ENCODE measurements at regions not wholly inside any gene's neighbourhood (a gene's known extent, or its start where the extent isn't known, plus 50 kb on each side); places are given as distances from the start of the nearest gene placed in this dataset.

DNA sequence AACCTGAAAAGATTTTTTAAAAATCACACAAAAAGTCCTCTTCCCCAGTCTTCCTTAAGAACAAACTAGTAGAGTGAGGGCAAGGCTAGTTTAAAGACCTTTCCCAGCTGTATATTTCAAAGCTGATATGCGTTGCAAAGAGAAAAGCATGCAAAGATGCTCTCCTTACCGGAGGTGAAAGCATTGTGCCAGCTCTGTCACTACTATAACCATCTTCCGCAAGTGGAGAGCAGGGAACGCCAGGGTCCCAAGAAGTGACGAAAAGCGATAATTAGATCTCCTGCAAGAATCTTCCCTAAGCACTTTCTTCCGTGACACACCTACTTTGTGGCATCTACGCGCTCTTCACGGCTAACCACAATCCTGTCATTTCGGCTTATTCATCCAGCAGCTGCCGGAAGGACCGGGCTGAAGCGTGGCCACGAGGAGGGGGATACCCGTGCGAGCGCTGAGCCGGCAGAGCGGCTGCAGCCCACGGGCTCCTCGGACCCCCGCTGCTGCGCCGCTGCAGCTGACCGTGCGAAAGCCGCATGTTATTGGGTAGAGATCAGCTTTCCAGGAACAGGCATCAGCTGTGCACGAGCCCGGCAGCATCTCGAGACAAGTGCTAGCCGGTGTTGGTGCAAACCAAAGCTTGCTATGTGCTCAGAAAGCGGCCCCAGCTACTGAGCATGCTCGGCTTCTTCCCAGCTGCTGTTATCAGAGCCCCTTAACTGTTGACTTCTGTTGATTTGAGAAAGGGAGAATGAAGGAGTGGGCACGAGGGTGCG lies 57.2 kb upstream of the ARHGAP18 start:
- TF ChIP-seq NFIC (IDR thresholded peaks at IDR 0.05) = peak; percentile 17; the same call in 1 of the 2 replicates
- no peak for TF ChIP-seq YY1 (IDR thresholded peaks at IDR 0.05; ENCODE audit: low read depth)
- no peak for TF ChIP-seq EP300 (IDR thresholded peaks at IDR 0.05; ENCODE audit: borderline replicate concordance)
- 0 out of 2 replicates have a peak, but pooled peaks have one; percentile 2 for TF ChIP-seq RAD21 (IDR thresholded peaks at IDR 0.05; ENCODE audit: low read depth)
- TF ChIP-seq, protein P1, sequence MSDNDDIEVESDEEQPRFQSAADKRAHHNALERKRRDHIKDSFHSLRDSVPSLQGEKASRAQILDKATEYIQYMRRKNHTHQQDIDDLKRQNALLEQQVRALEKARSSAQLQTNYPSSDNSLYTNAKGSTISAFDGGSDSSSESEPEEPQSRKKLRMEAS (IDR thresholded peaks at IDR 0.05) = peak; percentile 63
- TF ChIP-seq CEBPB (IDR thresholded peaks at IDR 0.05) = no peak
- TF ChIP-seq TEAD4 (IDR thresholded peaks at IDR 0.05) = no peak
- TF ChIP-seq FOXM1 (IDR thresholded peaks at IDR 0.05; ENCODE audit: borderline replicate concordance, low read depth) = no peak
- no peak for TF ChIP-seq TAF1 (IDR thresholded peaks at IDR 0.05; ENCODE audit: low read depth)
- TF ChIP-seq, protein P2, sequence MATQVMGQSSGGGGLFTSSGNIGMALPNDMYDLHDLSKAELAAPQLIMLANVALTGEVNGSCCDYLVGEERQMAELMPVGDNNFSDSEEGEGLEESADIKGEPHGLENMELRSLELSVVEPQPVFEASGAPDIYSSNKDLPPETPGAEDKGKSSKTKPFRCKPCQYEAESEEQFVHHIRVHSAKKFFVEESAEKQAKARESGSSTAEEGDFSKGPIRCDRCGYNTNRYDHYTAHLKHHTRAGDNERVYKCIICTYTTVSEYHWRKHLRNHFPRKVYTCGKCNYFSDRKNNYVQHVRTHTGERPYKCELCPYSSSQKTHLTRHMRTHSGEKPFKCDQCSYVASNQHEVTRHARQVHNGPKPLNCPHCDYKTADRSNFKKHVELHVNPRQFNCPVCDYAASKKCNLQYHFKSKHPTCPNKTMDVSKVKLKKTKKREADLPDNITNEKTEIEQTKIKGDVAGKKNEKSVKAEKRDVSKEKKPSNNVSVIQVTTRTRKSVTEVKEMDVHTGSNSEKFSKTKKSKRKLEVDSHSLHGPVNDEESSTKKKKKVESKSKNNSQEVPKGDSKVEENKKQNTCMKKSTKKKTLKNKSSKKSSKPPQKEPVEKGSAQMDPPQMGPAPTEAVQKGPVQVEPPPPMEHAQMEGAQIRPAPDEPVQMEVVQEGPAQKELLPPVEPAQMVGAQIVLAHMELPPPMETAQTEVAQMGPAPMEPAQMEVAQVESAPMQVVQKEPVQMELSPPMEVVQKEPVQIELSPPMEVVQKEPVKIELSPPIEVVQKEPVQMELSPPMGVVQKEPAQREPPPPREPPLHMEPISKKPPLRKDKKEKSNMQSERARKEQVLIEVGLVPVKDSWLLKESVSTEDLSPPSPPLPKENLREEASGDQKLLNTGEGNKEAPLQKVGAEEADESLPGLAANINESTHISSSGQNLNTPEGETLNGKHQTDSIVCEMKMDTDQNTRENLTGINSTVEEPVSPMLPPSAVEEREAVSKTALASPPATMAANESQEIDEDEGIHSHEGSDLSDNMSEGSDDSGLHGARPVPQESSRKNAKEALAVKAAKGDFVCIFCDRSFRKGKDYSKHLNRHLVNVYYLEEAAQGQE (IDR thresholded peaks at IDR 0.05; ENCODE audit: low read depth) = no peak
- TF ChIP-seq CREB1 (IDR thresholded peaks at IDR 0.05; ENCODE audit: low read depth) = no peak
- TF ChIP-seq, protein P3, sequence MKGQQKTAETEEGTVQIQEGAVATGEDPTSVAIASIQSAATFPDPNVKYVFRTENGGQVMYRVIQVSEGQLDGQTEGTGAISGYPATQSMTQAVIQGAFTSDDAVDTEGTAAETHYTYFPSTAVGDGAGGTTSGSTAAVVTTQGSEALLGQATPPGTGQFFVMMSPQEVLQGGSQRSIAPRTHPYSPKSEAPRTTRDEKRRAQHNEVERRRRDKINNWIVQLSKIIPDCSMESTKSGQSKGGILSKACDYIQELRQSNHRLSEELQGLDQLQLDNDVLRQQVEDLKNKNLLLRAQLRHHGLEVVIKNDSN (IDR thresholded peaks at IDR 0.05) = peak; percentile 32; the same call in 1 of the 2 replicates
